Middle frontal gyrus (tissue), 1 donor: ENCODE measurements at regions not wholly inside any gene's neighbourhood (a gene's known extent, or its start where the extent isn't known, plus 50 kb on each side); places are given as distances from the start of the nearest gene placed in this dataset.
"Not testable (repeated sequence)": the region's sequence is repeated elsewhere in the genome, so short reads cannot be mapped to it uniquely, and the experiment has no call there.

Source experiments
- DNase-seq: peaks from one replicate; pipeline ENCODE4 v3.0.0-alpha.2; 2015; ENCODE audit warnings: low spot score; ENCODE audit errors: extremely low spot score

DNA sequence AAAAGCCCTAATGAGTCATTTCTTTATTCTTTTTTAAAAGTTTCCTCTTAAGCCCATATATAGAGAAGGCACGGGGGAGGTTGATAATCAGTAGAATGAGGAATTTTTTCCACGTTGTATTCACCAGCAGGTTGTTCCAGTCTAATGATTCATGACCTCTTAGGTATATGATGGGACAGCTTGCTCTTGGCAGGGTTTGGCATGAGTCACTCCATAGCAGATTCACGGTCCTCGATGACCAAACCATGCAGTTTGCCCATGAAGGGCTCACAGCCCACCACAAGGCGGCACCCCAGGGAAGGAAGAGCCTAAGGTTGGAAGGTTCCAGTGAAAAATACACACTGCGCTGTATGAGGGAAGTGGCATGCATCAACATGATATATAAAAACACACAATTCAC, 623.8 kb upstream of the DIPK2B start:
- no peak for DNase-seq

DNA sequence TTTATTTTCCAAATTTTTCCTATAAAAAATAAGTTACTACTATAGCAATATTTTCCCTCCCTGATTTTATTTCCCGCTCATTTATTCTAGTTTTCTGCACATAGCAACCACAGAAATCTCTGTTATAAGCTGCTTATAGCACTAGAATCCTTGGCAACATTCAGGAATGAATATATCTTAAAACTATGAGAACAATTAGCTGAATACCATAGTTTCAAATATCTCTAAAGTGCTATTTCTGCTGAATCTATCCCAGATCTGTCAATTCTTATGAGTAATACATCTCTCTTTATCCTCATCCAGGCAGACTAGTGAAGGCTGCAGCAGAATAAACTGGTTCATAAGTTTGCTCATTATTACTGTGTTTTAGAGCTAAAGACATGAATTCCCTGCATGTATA, 622.9 kb upstream of the DIPK2B start:
- no peak for DNase-seq

DNA sequence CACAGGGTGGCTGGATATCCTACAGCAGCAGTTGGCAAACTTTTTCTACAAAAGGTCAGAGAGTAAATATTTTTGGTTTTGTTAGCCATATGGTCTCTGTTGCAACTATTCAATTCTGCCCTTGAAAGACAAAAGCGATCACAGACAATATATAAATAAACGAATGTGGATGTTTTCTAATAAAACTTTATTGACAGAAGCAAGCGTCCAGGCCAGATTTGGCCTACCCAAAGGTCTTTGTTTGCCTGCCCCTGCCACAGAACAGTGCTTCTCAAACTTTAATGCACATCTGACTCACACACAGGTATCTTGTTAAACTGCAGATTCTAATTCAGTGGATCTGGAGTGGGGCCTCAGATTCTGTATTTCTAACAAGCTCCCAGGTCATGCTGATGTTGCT, 621.4 kb upstream of the DIPK2B start:
- no peak for DNase-seq

DNA sequence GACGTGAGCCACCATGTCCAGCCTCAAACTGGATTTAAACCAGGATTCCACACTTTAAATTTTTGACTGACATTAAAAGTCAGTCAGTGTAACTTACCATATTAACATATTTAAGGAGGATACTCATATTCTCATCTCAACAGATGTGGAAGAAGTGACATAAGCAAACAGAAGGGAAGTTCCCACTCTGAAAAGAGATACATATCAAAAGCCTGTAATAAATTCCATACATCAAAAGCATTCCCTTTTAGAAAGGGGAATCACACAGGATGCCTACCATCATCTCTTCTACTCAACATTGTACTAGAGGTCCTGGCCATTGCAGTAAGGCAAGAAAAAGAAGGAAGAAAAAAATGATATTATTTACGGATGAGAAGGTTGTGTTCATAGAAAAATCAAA, 618.2 kb upstream of the DIPK2B start:
- no peak for DNase-seq

DNA sequence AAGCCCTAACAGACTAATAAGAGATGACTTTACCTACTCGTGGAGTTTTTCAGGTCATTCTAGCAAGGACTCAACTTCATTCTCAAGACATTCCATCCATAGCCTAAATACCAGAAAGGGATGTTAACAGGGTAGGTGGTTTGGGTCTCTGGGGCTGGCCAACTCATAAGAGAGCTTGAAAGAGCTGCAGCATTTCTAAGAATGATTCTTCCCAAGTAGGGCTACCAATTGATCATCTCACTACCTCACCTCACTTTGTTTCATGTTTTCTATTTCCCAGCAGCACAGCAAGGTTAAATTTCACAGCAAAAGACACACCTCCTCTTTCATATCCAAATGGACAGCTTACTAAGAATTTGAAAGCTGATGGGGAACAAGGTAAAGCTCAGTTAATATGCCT, 614.8 kb upstream of the DIPK2B start:
- no peak for DNase-seq

DNA sequence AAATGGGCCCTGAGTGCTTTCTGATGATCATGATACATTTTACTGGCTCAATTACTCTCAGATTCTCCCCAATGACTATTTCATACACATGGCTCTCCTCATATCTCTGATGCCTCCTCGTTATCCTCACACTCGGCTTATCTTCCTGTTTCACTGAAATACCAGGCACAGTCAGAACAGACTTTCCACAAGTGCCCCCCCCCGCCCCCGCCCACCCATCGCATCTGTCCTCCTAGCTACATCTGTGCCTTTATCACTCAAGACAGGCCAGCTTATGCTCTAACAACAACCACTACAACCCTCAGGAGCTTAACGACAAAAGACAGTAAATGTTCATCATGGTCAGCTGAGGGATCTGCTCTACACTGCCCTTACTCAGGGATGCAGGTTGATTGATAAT, 610.6 kb upstream of the DIPK2B start:
- DNase-seq: no peak

DNA sequence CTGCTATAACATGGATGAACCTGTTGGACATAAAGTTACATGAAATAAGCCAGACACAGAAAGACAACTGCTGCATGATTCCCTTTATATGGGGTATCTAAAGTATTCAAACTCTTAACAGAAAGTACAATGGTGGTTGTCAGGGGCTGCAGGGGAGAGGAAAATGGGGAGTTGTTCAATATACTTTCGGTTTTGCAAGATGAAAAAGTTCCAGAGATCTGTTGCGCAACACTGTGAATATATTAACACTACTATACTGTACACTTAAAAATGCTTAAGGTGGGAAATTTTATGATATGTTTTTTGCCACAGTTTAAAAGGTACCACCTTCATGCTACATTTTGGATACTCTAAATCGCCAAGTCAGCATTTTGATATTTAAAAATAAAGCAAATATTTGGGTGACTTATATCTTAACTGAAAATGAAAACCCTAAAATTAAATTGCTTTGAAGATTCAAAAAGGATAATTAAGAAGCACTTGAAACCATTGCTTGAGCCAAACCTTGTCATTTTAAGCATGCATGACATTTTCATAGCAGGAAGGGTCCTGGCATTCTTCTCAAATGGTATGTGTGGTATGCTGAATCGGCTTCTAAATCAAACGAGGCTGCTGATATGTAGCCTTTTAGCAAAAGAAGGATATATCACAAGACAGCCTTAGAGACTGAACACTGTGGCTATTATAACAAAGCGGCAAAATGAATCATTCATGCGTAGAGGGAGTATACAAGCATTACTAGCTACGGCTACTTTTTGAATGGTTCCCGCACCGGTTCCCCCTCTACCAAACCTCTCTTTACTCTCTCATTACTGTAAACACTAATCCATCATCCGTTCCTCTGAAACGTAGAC, 607.1 kb upstream of the DIPK2B start:
- no peak for DNase-seq

DNA sequence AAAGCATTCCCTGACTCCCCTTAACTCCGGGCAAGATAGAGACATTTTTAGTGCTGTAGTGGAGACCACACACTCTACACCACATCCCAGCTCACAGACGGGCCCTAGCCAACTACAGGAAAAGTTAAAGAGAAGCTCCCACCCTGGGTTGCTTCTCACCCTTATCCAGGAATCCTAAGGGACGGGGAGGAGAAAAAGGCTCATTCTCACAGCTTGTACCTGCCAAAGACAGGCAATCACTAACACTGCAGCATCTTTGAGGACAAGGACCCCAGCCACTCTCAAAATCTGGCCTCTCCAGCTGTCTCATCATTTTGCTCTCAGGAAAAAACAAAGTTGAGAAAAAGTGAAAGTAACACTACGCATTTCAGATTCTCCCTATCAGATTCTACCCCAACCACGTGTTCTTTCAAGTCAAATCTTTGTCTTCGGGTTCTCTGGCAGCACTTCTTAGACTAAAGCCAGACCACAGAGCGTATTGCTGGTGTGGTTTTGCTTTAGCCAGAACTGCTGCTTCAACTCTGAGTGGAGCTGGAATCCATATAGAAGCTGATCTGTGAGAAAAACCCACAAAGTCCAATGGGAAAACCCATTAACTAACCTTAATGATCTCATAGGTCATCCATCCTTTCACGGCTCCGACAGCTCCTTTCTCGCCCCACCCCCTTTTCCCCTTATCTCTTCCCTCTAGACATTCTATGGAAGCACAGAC, 605.9 kb upstream of the DIPK2B start:
- no peak for DNase-seq

DNA sequence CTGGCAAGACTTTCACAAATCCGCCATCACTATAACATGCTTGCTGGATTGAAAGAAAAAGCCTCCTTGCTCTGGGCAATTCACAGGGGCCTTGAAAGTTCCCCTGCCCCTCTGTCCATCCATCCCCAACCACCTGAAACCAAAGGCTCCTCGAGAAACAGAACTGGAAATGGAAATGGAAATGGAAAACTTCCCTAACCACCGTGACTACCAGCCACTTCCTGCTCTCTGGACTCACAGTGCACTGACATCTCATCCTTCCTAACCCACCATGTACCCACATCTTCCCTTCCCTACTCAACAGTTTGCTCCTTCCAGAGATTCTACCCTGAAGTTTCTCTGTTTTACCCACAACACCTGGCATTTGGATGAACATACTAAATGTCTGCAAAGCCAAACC, 603.6 kb upstream of the DIPK2B start:
- DNase-seq: no peak

DNA sequence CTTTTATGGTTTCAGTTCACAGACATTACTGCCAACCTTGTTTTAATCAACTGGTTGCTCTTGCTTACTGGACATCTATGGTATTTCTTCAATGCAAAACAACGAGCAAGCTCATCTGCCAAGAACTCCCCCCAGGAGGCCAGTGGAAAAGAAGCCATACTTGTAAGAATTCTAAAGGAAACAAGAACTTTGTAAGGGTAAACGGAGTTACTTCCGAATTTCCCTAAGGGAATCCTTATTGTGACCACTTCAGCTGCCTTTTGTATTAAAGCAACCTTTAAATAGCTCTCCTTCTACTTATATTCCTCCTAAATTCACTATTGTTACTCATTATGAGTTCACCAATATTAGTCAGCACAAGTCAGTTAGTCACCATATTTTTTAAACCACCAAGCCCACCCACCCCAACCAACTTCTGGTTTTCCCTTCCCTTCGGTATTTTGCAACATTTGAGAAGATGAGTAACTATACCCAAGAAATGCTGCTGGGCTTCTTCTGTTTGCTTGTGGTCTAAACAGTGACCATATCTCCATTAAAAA, 602.8 kb upstream of the DIPK2B start:
- no peak for DNase-seq

DNA sequence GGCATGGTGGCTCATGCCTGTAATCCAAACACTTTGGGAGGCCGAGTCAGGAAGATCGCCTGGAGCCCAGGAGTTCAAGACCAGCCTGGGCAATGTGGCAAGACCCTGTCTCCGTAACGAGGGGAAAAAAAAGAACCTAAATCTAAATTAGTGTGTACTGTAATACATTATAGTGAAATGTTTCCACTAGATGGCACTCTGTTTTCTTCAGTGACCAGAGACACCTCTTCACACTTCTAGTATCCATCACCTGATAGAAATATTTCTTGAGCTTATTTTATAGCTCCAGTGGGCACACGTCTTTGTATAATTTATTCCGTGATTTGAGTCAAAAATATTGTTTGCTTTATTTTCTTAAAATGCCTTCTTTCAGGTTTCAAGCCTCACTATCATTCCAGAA, 600.9 kb upstream of the DIPK2B start:
- DNase-seq: no peak

DNA sequence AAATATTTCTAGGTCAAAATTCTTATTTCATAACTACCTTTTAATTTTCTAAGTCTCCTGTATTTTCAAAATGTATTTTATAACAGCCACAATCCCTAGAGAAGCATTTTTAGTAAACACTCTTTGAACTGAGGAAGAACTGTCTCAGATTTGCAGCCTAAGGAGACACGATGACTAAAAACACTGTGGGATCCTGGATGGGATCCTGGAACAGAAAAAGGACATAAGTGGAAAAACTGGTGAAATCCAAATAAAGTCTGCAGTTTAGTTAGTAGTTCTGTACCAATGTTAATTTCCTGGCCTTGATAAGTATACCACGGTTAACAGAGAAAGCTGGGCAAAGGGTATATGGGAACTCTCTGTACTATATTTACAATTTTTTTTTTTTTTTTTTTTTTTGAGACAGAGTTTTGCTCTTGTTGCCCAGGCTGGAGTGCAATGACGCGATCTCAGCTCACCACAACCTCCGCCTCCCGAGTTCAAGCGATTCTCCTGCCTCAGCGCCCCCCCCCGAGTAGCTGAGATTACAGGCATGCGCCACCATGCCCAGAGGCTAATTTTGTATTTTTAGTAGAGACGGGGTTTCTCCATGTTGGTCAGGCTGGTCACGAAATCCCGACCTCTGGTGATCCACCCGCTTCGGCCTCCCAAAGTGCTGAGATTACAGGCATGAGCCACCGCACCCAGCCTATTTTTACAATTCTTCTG, 600.2 kb upstream of the DIPK2B start:
- not testable (repeated sequence) for DNase-seq

DNA sequence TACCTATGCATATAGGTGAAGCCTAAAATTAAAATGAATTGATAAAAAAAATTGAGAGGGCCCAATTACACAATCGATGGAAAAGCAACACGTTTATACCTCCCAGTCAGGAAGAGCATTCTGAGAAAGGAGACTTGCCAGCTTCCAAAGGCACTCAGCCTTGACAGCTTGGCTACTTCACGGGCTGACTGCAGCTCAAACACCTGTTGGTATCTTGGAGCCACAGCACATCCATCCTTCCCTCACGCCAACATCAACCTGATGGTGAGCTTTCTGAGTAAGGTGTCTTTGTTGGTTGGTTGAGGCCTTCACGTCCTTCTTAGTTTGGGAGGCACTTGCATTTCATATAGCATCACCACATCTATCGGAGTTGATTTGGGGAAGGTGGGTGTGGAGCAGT, 598.9 kb upstream of the DIPK2B start:
- DNase-seq: no peak

DNA sequence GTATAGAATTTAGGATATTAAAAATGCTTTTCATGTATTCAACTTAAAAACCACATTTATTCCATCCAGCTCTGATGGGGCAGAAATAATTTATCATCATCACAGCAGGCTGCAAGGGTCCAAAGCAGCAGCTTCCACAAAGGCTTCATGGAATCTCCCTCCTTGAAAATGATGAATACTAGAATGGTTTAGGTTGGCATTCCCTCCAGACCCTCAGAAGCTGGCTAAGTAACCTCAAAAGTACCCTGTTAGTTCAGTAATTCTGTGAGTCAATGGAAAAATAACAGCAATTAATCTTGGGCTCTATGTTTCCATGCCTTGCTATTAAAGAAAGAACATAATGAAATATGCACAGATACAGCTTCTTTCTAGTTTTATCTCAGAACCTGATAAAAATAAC, 594.9 kb upstream of the DIPK2B start:
- DNase-seq: no peak

DNA sequence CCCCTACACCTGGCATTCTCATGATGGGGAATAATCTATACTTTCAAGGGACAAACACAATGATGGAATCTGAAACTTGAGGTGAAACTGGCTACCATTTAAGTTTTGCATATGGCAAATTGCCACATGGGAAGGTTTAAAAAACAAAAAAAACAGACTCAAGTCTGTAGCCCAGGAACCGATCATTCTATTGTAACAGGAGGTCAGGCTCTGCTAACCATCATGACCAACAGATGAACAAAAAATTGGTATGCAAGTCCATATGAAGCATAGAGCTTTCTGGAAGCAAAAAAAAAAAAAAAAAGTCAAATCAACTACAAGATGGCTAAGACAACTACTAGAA, 594.3 kb upstream of the DIPK2B start:
- no peak for DNase-seq

DNA sequence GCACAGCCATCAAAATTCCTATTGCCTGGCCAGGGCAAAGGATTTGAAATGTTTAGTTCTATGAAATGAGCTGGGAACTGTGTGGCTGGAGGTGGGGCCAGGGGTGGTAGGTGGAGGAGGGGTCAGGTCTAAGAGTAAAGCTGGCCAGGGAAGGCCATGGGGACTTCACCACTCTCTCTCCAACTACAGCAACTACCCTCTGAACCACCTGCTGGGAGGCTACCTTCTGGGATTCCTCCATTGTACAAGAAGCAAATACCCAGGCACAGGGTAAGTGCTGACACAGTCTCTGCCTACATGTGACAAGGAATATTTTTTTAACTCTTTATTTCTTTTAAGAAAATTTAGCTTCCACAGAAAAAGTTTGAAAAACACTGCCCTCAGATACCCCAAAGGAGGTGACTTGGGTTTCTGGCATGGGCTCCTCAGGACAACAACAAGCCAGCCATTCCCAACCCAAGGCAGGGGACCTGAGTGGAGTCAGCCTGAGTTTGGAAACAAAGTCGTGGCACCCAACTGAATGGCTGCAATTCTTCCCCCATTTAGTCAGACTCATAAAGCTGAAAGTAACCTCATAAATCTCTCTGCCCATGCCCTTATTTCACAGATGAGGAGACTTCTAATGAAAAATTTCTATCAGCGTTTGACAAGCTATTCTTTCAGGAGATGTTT, 593.8 kb upstream of the DIPK2B start:
- no peak for DNase-seq

DNA sequence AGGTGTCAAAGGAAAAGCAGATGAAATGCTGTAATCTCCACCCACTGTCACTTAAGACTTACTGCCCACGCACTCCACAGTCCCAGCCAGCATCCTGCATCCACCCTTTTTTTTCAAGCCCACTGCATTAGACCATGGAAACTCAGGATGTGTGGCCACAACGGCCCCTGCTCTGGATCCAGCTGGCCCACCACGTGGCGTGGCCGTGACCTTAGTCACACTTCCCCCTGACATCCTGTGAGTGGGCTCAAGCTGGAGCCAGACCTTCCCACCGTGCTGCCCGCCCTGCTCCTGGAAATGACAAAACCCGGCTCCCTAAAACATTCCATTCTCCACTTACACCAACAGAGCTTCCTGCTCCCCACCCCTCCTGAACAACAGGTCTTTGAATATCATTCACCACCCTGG, 588.3 kb upstream of the DIPK2B start:
- DNase-seq: no peak

DNA sequence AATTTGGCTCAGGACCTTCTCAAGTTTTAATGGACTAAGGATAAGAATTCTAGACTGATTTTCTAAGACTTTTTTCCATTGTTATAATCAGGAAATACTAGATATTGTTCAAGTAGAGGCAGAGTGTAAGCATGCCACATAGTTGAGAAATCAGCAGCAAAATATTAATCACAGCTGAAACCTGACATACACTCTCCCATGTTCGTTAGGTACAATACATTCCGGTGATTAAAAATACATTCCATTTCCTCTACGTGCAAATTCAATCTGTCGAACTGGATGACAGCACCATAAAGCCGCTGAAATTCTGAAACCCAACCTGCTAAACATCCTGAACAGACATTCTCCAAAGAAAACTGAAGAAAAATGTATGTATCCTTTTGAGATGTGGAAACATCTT, 587.6 kb upstream of the DIPK2B start:
- no peak for DNase-seq

DNA sequence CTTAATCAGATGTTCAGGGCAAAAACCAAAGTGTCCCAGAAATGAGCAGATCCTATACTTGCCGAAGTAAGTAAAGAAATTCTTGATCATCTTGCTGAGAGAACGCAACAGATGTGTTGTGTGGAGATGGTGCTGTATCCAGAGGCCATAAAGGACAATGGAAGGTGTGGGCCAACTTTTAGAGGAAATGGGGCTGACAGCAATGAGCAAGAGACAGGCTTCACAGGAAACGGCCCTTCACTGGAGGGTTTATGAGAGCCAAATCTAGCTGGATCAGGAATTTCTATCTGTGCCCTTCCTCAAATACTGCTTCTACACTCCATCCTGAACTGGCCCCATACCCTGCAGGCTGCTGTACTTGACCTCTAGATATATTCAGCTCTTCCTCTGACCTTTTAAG, 583.9 kb upstream of the DIPK2B start:
- DNase-seq: no peak

DNA sequence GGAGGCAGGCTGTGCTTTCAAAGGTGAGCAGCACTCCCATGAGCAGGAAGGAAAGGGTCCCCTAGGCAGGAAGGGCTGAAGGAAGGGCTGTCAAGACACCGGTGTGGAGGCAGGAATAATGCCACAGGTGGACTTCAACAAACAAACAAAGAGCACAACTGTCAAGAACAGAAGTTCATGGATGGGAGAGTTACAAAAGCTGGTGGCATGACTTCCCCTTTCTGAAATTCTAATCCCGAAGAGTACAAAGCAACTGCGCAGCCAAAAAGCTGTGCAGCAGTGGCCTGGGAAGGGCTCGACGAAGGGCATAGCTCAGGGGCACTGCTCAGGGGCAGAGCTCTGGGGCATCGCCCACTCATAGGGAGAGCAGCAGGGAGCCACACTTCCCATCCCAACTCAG, 582.3 kb upstream of the DIPK2B start:
- no peak for DNase-seq

DNA sequence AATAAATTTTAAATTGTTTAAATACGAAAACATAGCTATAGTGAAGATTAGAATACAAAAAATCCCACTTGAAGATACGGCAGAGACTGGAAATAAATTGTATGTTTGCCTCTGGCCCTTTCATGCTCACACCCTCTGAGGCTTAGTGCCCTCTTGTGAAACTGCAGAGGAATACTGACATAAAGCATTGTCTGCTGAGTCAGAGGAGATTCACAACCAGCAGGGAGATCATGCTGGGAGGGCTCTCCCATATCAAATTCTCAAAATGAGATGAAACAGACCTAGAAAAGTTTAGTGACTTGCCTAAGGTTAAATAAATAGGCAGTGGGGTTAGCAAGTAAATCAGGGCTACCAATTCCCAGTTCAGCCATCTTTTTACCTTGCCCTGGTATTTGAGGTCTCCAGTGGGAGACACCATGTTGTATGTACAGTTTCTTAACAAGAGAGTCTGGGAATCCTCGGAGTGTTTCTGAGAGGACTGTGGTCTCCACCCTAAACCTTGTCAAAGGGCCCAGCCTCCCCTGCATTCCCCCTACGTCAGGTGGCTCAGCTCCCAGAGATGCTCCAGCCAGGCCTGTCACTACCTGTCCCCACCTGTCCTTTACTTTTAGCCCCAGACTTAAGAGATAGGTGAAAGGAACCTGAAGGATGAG, 581.4 kb upstream of the DIPK2B start:
- no peak for DNase-seq
